Esophagus muscularis mucosa (tissue), 4 donors: ENCODE measurements at regions not wholly inside any gene's neighbourhood (a gene's known extent, or its start where the extent isn't known, plus 50 kb on each side); places are given as distances from the start of the nearest gene placed in this dataset.

Experiments
- EP300 ChIP-seq: sonication (generic); formaldehyde crosslinking; IDR thresholded peaks from one replicate; pipeline ENCODE4 v1.6.1; 2017; ENCODE audit warnings: antibody characterized with exemption
- POLR2A ChIP-seq: fragments of 450-650 bp; IDR thresholded peaks from one replicate; pipeline ENCODE4 v1.6.1; 2017; ENCODE audit warnings: antibody characterized with exemption, moderate library complexity, mild to moderate bottlenecking, low read depth
- POLR2AphosphoS5 ChIP-seq, 2 donors: sonication (generic); formaldehyde crosslinking; IDR thresholded peaks; one replicate each; pipeline ENCODE4 v1.6.1; 2017; ENCODE audit warnings: antibody characterized with exemption in 2 of 2
- TF ChIP-seq, protein P1 (sequence below), 3 experiments: fragments of 200-600 bp in 2 of 3; fragments of 450-650 bp in 1 of 3; sonication (generic) in 2 of 3; IDR thresholded peaks; one replicate each; pipeline ENCODE4 v1.5.1; 2017 to 2019; ENCODE audit warnings: antibody characterized with exemption in 3 of 3, mild to moderate bottlenecking in 2 of 3, moderate library complexity in 1 of 3

DNA sequence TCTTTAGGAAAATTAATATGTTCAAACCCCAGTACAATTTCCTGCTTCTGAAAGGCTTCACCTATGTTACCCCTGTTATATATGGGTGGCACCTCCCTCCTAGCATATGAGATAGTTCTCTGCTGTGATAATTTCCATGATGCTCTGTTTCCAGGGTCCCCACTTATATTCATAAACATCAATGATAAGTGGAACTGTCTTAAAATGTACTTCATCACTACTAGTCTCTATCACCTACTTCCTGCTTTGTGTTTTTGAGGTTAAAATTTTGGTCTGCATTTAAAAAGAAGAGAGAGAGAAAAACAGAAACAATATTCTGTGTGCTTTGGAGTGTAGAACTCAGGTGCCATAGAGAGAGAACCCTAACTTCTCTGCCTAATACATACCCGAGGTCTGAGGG, 234.7 kb downstream of the HTR1A start:
- TF ChIP-seq, protein P1, sequence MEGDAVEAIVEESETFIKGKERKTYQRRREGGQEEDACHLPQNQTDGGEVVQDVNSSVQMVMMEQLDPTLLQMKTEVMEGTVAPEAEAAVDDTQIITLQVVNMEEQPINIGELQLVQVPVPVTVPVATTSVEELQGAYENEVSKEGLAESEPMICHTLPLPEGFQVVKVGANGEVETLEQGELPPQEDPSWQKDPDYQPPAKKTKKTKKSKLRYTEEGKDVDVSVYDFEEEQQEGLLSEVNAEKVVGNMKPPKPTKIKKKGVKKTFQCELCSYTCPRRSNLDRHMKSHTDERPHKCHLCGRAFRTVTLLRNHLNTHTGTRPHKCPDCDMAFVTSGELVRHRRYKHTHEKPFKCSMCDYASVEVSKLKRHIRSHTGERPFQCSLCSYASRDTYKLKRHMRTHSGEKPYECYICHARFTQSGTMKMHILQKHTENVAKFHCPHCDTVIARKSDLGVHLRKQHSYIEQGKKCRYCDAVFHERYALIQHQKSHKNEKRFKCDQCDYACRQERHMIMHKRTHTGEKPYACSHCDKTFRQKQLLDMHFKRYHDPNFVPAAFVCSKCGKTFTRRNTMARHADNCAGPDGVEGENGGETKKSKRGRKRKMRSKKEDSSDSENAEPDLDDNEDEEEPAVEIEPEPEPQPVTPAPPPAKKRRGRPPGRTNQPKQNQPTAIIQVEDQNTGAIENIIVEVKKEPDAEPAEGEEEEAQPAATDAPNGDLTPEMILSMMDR (IDR thresholded peaks at IDR 0.05), result no peak
- TF ChIP-seq POLR2A (no peak), EP300 (no peak), POLR2AphosphoS5 (IDR thresholded peaks at IDR 0.05) (no peak)
